GM12891 (cell line): ENCODE measurements at regions not wholly inside any gene's neighbourhood (a gene's known extent, or its start where the extent isn't known, plus 50 kb on each side); places are given as distances from the start of the nearest gene placed in this dataset.
"Not testable (repeated sequence)": the region's sequence is repeated elsewhere in the genome, so short reads cannot be mapped to it uniquely, and the experiment has no call there.

Source experiments
- DNase-seq: peaks from one replicate; pipeline ENCODE4 v3.0.0; 2011; ENCODE audit warnings: low spot score; ENCODE audit not compliant: insufficient read length
- FAIRE-seq: peaks from 2 replicates; lab custom pipeline; 2011; peaks lifted over from hg19 to GRCh38; lab: Jason Lieb, UNC
- PAX5 ChIP-seq: IDR thresholded peaks from 2 replicates; pipeline ENCODE4 v1.6.1; 2011; ENCODE audit warnings: low read length, moderate library complexity, mild to moderate bottlenecking; ENCODE audit not compliant: insufficient read depth, severe bottlenecking
- POLR2A ChIP-seq: IDR thresholded peaks from 2 replicates; pipeline ENCODE4 v1.6.1; 2011; ENCODE audit warnings: low read depth, low read length, control low read depth
- POLR2AphosphoS5 ChIP-seq: IDR thresholded peaks from 2 replicates; pipeline ENCODE4 v1.6.1; 2011; ENCODE audit warnings: low read depth, low read length, control low read depth
- POU2F2 ChIP-seq: IDR thresholded peaks from 2 replicates; pipeline ENCODE4 v1.6.1; 2011; ENCODE audit warnings: low read depth, mild to moderate bottlenecking, control low read depth, low read length, moderate library complexity
- SPI1 ChIP-seq: IDR thresholded peaks from 2 replicates; pipeline ENCODE4 v1.6.1; 2011; ENCODE audit warnings: low read depth, low read length, control low read depth
- TAF1 ChIP-seq: IDR thresholded peaks from 2 replicates; pipeline ENCODE4 v1.6.1; 2011; ENCODE audit warnings: low read depth, low read length, control low read depth

DNA sequence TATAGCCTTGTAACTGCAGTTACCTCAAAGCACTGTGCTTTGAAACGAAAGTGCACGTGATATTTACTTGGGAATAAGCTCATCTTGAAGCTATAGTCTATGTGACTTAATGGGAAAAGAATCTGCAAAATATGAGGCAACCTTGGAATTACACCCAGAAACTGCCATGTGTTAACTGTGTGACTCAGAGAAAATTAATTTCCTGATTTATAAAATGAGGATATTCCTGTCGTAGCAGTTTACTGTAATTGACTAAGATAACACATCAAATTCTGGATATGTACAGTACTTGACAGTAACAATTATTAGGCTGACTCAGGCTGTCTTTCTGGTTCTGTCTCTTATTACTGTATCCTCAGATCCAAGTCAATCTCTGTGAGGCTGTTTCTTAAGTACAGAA is 1079.9 kb upstream of the ACO1 start:
- DNase-seq: no peak
- no peak for FAIRE-seq

DNA sequence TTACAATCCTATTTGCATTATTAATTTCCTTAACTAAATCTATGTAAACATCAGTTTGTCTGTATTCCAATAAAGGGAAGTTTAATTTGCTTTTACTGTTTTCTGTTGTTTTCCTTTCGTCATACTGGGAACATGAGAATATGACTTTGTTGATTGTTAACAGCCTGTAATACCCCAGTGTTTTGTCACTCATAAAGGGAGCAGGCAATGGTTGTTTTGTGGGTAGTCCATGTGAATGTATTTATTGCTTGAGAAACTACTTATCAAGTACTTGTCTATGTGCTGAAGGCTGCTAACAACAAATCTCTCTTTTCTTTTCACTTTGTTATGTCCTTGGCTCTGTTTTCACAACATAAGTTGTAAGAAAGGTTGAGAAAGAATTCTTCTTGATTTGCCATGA is 1070.2 kb upstream of the ACO1 start:
- DNase-seq (no peak), FAIRE-seq (no peak)
- no peak for TF ChIP-seq PAX5
- TF ChIP-seq POLR2AphosphoS5: no peak
- TF ChIP-seq POLR2A: no peak
- TF ChIP-seq SPI1: no peak
- no peak for TF ChIP-seq POU2F2
- TF ChIP-seq TAF1: no peak

More for the DNA sequence above, 1079.9 kb upstream of the ACO1 start:
- TF ChIP-seq POU2F2 (no peak), TAF1 (no peak), SPI1 (no peak), POLR2AphosphoS5 (no peak), POLR2A (no peak), PAX5 (no peak)

DNA sequence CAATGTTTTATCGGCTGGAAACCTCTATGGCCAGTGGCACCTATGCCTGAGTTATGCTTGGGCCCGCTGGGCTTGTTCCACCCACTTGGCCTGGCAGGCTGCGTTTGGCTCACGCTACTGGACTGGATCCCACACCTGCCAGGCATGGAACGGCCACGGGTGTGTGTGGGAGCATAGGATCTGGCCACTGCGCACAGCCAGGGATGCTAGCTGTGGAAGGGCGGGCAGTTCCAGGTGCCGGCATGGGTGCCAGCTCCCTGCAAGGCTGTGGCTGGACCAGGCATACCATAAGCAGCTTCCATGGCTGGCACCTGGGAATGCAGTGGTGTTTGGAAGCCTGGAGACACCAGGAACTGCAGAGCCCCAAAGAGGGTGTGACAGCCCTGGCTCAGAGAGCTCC is 1063.9 kb upstream of the ACO1 start:
- FAIRE-seq: no peak
- TF ChIP-seq POU2F2 (no peak), TAF1 (no peak), SPI1 (no peak), PAX5 (no peak), POLR2AphosphoS5 (no peak), POLR2A (no peak)
- no peak for DNase-seq

DNA sequence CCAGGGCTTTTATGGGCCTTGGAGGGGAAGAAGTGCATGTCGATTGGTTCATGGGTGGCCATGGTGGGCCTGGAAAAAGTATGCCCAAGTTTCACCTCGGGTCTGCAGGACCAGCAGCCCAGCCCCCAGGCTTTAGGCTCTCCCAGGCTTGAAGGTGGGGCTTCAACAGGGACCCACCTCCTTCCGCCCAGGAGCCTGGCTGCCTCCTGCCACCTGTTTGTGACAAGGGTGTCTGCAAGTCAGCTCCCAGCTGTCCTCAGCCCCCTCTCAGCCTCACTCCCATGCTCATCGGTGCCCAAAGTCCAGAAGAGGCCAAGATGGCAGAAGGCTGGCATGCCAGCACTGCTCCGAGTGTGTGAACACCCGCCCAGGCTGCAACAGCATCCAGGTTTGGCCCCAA is 1063.2 kb upstream of the ACO1 start:
- TF ChIP-seq POLR2AphosphoS5: no peak
- no peak for TF ChIP-seq TAF1
- TF ChIP-seq PAX5: no peak
- no peak for TF ChIP-seq POU2F2
- no peak for TF ChIP-seq POLR2A
- TF ChIP-seq SPI1: no peak
- FAIRE-seq: no peak
- DNase-seq: no peak

DNA sequence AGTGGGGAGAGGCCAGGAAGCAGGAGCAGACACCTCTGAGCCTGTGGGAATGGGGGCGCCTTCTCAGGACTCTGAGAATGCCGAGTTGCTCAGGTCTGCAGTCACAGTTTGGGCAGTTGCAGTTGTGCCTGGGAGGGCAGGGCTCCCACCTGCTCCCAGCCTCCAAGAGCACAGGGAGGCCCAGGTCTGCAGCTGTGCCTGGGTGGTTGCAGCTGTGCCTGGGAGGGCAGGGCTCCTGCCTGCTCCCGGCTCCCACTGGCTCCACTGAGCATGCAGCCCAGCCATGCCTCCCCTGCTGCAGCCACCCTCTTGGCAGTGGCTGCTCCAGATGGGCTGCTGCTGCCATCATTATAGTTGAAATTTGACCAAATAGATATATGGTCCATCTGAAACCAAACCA is 1062.8 kb upstream of the ACO1 start:
- TF ChIP-seq POLR2AphosphoS5: no peak
- TF ChIP-seq PAX5: no peak
- no peak for TF ChIP-seq SPI1
- TF ChIP-seq POU2F2: no peak
- TF ChIP-seq POLR2A: no peak
- no peak for TF ChIP-seq TAF1
- no peak for DNase-seq
- no peak for FAIRE-seq

DNA sequence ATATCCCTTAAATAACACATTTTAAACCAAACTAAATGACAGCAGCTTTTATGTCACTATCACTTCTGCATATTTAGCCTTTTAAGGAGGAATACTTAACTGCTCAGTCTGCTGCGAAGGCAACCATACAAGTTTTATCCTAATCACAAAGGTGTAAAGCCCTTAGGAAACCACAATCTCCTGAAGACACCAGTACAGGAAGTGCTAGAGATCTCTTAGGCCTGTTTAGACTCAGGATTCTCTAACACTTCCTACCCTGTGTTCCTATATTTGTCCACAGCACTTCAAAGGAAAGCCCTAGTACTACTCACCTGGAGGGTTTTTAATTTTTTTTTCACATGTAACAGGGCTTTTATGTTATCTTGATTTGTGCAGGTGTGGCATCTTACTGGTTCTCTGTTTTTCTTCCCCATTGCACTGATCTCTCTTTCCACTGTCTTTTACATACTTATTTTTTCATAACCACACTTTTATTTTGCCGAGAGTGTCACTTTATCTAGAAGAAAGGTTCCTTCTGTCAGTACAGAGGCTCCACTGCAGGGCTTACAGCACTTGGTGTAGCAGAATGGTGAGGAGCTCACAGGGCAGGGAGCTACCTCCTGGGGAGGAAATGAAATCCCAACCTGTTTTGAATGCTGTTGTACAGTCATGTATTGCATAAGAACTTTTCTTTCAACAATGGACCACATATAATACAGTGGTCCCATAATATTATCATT is 1060.6 kb upstream of the ACO1 start:
- no peak for DNase-seq
- no peak for FAIRE-seq
- TF ChIP-seq SPI1 (no peak), PAX5 (no peak), POU2F2 (no peak), TAF1 (no peak), POLR2A (no peak), POLR2AphosphoS5 (no peak)

DNA sequence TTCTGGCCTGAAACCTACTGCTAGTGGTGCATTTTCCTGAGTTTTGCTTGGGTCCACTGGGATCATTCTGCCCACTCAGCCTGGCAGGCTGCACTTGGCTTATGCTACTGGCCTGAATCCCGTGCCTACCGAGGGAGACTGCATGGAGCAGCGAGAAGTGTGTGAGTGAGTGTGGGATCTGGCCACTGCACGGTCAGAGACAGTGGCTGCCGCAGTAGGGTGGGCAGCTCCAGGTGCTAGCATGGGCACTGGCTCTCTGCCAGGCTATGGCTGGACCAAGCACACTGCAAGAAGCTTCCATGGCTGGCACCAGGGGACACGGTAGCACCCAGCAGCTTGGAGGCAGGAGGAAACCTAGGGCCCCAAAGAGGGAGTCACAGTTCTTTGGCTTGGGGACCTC is 1058.7 kb upstream of the ACO1 start:
- TF ChIP-seq POU2F2 (no peak), TAF1 (no peak), POLR2A (no peak), SPI1 (no peak), POLR2AphosphoS5 (no peak), PAX5 (no peak)
- DNase-seq (no peak), FAIRE-seq (no peak)

DNA sequence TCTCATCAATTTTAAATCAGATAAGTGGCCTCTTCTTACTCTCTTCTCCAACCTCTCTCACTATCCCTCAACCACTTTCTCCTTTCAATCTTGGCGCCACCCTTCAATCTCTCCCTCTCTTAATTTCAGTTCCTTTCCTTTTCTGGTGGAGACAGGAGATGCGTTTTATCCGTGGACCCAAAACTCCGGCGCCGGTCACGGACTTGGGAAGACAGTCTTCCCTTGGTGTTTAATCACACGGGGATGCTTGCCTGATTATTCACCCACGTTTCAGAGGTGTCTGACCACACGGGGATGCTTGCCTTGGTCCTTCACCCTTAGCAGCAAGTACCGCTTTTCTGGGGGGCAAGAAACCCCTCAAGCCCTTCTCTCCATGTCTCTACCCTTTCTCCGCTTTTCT is 1057.6 kb upstream of the ACO1 start:
- FAIRE-seq, DNase-seq: not testable (repeated sequence)

DNA sequence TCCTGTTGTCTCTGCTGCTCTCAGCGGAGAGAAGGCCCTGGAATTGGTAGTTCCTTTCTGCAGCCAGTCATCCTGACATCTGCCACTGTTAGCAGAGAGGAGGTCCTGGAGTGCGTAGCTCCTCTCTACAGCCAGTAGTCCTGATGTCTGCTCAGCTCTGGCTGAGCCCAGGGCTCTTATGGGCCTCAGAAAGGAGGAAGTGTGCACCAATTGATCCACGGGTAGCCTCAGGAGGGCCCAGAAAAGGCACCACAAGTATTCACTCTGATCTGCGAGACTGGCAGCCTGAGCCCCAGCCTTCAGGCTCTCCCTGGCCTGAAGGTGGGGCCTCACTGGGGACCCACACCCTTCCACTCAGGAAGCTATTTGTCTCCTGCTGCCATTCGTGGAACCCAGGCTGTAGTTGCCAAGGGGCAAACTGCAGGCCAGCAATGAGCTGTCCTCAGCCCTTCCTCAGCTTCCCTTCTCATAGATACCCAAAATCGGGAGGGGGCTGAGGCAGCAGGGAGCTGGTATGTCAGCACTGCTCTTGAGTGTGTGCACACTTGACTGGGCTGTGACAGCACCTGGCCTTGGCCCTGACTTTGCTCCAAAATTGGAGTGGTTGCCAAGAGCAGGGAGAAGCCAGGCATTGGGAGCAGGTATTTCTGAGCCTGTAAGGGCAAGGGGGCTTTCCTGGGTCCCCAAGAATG is 1049.5 kb upstream of the ACO1 start:
- DNase-seq: no peak
- no peak for FAIRE-seq
- TF ChIP-seq SPI1 (peak; percentile 16; the same call in 1 of the 2 replicates), POLR2AphosphoS5 (no peak)

DNA sequence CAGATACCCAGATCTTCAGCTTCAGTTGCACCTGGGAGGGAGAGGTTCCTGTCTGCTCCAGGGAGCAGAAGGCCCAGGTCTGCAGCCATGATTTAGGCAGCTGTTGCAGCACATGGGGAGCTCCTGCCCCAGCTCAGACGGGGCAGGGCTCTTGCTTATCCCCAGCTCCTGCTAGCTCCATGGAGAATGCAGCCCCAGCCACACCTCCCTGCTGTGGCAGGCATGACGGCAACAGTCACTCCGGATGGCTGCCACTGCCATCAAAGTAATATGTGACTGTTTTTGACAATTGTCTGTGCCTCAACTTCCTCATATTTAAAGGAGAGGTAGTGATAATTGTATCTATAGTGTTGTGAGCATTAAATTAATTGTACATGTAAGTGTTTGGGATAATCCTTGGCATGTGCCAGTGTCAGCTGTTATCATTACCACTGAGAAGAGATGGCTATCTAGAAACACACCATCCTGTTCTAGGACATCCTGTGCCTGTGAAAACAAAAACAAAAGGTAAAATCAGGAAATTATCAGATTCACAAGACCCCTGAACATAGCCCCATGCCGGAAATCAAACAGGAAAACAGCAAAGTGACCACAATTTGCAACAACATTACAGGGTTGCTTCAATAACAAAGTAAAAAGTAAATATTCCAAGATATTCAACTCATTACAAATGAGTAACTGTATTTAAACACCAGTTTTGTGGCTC is 1048.8 kb upstream of the ACO1 start:
- DNase-seq (no peak), FAIRE-seq (no peak)
- no peak for TF ChIP-seq SPI1
- TF ChIP-seq POLR2A: no peak
- no peak for TF ChIP-seq TAF1
- no peak for TF ChIP-seq PAX5
- TF ChIP-seq POLR2AphosphoS5: no peak
- TF ChIP-seq POU2F2: no peak

DNA sequence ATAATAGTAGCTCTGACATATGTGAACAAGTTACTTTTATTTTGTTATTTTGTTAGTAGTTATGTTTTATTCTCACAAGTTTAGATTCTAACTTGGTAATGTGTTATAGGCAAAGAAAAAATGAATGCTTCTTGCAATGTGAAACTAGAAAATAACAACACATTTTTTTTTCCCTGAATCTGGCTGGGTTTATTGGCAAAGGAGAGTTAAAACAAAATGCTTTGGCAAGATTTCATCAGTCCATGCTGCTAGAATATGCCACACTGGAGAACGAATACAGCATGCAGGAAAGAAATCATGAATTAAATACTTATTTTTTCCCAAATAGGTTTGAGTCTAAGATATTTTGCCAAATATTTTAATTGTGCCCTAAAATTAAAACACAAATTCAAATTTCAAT is 1048.1 kb upstream of the ACO1 start:
- DNase-seq (no peak), FAIRE-seq (no peak)
- no peak for TF ChIP-seq POLR2A
- no peak for TF ChIP-seq TAF1
- TF ChIP-seq SPI1: no peak
- no peak for TF ChIP-seq POU2F2
- TF ChIP-seq PAX5: no peak
- no peak for TF ChIP-seq POLR2AphosphoS5
